Neural cell (in vitro differentiated cells): ENCODE measurements at regions not wholly inside any gene's neighbourhood (a gene's known extent, or its start where the extent isn't known, plus 50 kb on each side); places are given as distances from the start of the nearest gene placed in this dataset.

Experiments used
- H2AFZ ChIP-seq: fragments of 200-600, 300-800 bp; sonication (generic), shearing (Covaris generic); 2 replicates; pipeline ENCODE4 v1.6.0; 2014; ENCODE audit warnings: low read depth, mild to moderate bottlenecking, antibody characterized with exemption, low read length, moderate library complexity
- H3F3A ChIP-seq: fragments of 200-600 bp; shearing (Covaris generic); 2 replicates; pipeline ENCODE4 v1.6.1; 2016; ENCODE audit warnings: mild to moderate bottlenecking, moderate library complexity, mixed read lengths, antibody characterized with exemption, low read length; ENCODE audit not compliant: insufficient read depth, poor library complexity, severe bottlenecking
- H3K27ac ChIP-seq: fragments of 200-600, 300-800 bp; sonication (generic), shearing (Covaris generic); 2 replicates; pipeline ENCODE4 v1.5.1; 2014; ENCODE audit warnings: mild to moderate bottlenecking, low read length, moderate library complexity
- H3K27me3 ChIP-seq: fragments of 300-800, 200-600 bp; sonication (generic), shearing (Covaris generic); 2 replicates; pipeline ENCODE4 v1.6.0; 2014; ENCODE audit warnings: mild to moderate bottlenecking, low read depth, low read length, moderate library complexity; ENCODE audit not compliant: insufficient read depth
- H3K36me3 ChIP-seq: fragments of 300-800, 200-600 bp; sonication (generic), shearing (Covaris generic); 2 replicates; pipeline ENCODE4 v1.5.1; 2014; ENCODE audit warnings: mild to moderate bottlenecking, antibody characterized with exemption, low read length, moderate library complexity; ENCODE audit not compliant: insufficient read depth
- H3K4me2 ChIP-seq: fragments of 300-800, 200-600 bp; sonication (generic), shearing (Covaris generic); 2 replicates; pipeline ENCODE4 v1.6.0; 2014; ENCODE audit warnings: mild to moderate bottlenecking, low read length
- H3K4me3 ChIP-seq: fragments of 300-800, 200-600 bp; sonication (generic), shearing (Covaris generic); 2 replicates; pipeline ENCODE4 v1.5.1; 2014; ENCODE audit warnings: mild to moderate bottlenecking, low read length, moderate library complexity
- H3K79me2 ChIP-seq: fragments of 200-600 bp; shearing (Covaris generic); replicated peaks from 2 replicates; pipeline ENCODE4 v1.6.0; 2014; ENCODE audit warnings: mild to moderate bottlenecking, low read length, moderate library complexity; ENCODE audit not compliant: insufficient read depth
- H3K9ac ChIP-seq: fragments of 300-800, 200-600 bp; sonication (generic), shearing (Covaris generic); 2 replicates; pipeline ENCODE4 v1.6.1; 2016; ENCODE audit warnings: mild to moderate bottlenecking, low read length, mixed read lengths
- H3K9me2 ChIP-seq: fragments of 200-600 bp; shearing (Covaris generic); 2 replicates; pipeline ENCODE4 v1.6.1; 2016; ENCODE audit warnings: mild to moderate bottlenecking, low read length, mixed read lengths; ENCODE audit not compliant: insufficient read depth
- H3K9me3 ChIP-seq: fragments of 200-600, 300-800 bp; sonication (generic), shearing (Covaris generic); 2 replicates; pipeline ENCODE4 v1.6.1; 2016; ENCODE audit warnings: mild to moderate bottlenecking, mixed run types, low read length, moderate library complexity, mixed read lengths
- H4K20me1 ChIP-seq: fragments of 200-600 bp; shearing (Covaris generic); 2 replicates; pipeline ENCODE4 v1.6.1; 2016; ENCODE audit warnings: mild to moderate bottlenecking, mixed run types; ENCODE audit not compliant: insufficient read depth
- EP300 ChIP-seq: fragments of 450-650 bp; conservative IDR thresholded peaks from 2 replicates; pipeline ENCODE4 v1.6.1; 2014; ENCODE audit warnings: antibody characterized with exemption, mild to moderate bottlenecking, moderate library complexity; ENCODE audit not compliant: poor library complexity, severe bottlenecking
- EZH2 ChIP-seq: fragments of 200-600, 300-800 bp; shearing (Covaris generic), sonication (generic); IDR thresholded peaks from 2 replicates; pipeline ENCODE4 v1.6.1; 2014; ENCODE audit warnings: antibody characterized with exemption, low read length, borderline replicate concordance, mild to moderate bottlenecking; ENCODE audit not compliant: insufficient read depth, poor library complexity, severe bottlenecking
- MXI1 ChIP-seq: fragments of 450-650 bp; conservative IDR thresholded peaks from 2 replicates; pipeline ENCODE4 v1.6.1; 2014; ENCODE audit warnings: antibody characterized with exemption, mild to moderate bottlenecking; ENCODE audit not compliant: poor library complexity, severe bottlenecking
- POLR2AphosphoS5 ChIP-seq: IDR thresholded peaks from 2 replicates; pipeline ENCODE4 v1.6.1; 2012
- RAD21 ChIP-seq: fragments of 450-650 bp; conservative IDR thresholded peaks from 2 replicates; pipeline ENCODE4 v1.6.1; 2014; ENCODE audit warnings: antibody characterized with exemption, mild to moderate bottlenecking, moderate library complexity
- REST ChIP-seq: IDR thresholded peaks from 2 replicates; pipeline ENCODE4 v1.6.1; 2012; ENCODE audit warnings: borderline replicate concordance
- SMC3 ChIP-seq: fragments of 450-650 bp; conservative IDR thresholded peaks from 2 replicates; pipeline ENCODE4 v1.6.1; 2014; ENCODE audit warnings: antibody characterized with exemption, mild to moderate bottlenecking, moderate library complexity; ENCODE audit not compliant: poor library complexity
- TAF1 ChIP-seq: IDR thresholded peaks from 2 replicates; pipeline ENCODE4 v1.6.1; 2012; ENCODE audit warnings: low read depth
- TF ChIP-seq, protein P1 (sequence below): fragments of 450-650 bp; IDR thresholded peaks from 2 replicates; pipeline ENCODE4 v1.5.1; 2014; ENCODE audit warnings: antibody characterized with exemption, mild to moderate bottlenecking, moderate library complexity; ENCODE audit not compliant: poor library complexity, severe bottlenecking

DNA sequence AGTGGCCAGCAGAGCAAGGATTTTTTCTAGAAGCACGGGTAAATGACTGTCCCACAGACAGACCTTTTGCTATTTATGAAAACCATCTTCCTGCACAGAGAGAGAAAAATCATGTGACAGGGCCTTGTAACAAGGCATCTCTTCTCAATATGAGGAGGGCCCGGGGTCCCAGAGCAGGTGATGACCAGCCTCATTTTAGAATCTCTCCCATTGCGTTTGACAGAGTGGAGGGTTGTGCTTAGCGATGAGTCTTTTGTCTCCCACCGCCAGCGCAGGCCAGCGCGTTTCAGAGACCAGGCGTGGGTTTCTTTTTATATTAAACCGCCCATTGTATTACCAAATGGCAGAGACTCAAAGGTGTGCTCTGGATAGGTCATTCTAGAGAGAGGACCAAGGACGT lies 97.4 kb upstream of the UBL3 start:
- H3K9ac ChIP-seq, result no peak overlapping the region
- H3K27ac ChIP-seq, result no peak overlapping the region
- TF ChIP-seq, protein P1, sequence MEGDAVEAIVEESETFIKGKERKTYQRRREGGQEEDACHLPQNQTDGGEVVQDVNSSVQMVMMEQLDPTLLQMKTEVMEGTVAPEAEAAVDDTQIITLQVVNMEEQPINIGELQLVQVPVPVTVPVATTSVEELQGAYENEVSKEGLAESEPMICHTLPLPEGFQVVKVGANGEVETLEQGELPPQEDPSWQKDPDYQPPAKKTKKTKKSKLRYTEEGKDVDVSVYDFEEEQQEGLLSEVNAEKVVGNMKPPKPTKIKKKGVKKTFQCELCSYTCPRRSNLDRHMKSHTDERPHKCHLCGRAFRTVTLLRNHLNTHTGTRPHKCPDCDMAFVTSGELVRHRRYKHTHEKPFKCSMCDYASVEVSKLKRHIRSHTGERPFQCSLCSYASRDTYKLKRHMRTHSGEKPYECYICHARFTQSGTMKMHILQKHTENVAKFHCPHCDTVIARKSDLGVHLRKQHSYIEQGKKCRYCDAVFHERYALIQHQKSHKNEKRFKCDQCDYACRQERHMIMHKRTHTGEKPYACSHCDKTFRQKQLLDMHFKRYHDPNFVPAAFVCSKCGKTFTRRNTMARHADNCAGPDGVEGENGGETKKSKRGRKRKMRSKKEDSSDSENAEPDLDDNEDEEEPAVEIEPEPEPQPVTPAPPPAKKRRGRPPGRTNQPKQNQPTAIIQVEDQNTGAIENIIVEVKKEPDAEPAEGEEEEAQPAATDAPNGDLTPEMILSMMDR, result no peak
- no peak for TF ChIP-seq EP300
- TF ChIP-seq POLR2AphosphoS5, result no peak
- no peak for TF ChIP-seq REST
- TF ChIP-seq EZH2, result no peak
- no peak for TF ChIP-seq RAD21
- no peak for TF ChIP-seq MXI1
- no peak for TF ChIP-seq SMC3
- no peak for TF ChIP-seq TAF1
- no peaks in the 10 kb centered on the region for H4K20me1 ChIP-seq
- H3F3A ChIP-seq, result no peaks in the 10 kb centered on the region
- H3K79me2 ChIP-seq, result no peaks in the 10 kb centered on the region
- no peak overlapping the region for H2AFZ ChIP-seq
- H3K9me3 ChIP-seq, result no peaks in the 10 kb centered on the region
- H3K4me2 ChIP-seq, result no peak overlapping the region
- no peak overlapping the region for H3K4me3 ChIP-seq
- H3K27me3 ChIP-seq, result no peaks in the 10 kb centered on the region
- H3K36me3 ChIP-seq, result no peaks in the 10 kb centered on the region
- no peaks in the 10 kb centered on the region for H3K9me2 ChIP-seq

GRCh38 chr13:29946093-29946492 lies 95.7 kb upstream of the UBL3 start:
- Histone ChIP-seq H3K4me3 (no peak overlapping the region), H3K79me2 (no peaks in the 10 kb centered on the region), H4K20me1 (no peaks in the 10 kb centered on the region), H3K4me2 (no peak overlapping the region), H3K27me3 (no peaks in the 10 kb centered on the region), H3K36me3 (no peaks in the 10 kb centered on the region), H3K9me2 (no peaks in the 10 kb centered on the region), H3K9ac (no peak overlapping the region), H2AFZ (no peak overlapping the region), H3F3A (no peaks in the 10 kb centered on the region), H3K9me3 (no peaks in the 10 kb centered on the region), H3K27ac (no peak overlapping the region)
- TF ChIP-seq POLR2AphosphoS5 (no peak), TAF1 (no peak), EZH2 (no peak), EP300 (no peak), MXI1 (no peak), SMC3 (no peak), RAD21 (no peak), REST (no peak)
- TF ChIP-seq, protein P1, result no peak
